Mucosa of gallbladder (tissue), 1 donor: ENCODE measurements at regions not wholly inside any gene's neighbourhood (a gene's known extent, or its start where the extent isn't known, plus 50 kb on each side); places are given as distances from the start of the nearest gene placed in this dataset.

Source experiments
- DNase-seq: peaks from one replicate; pipeline ENCODE4 v3.0.0-alpha.2; 2020; ENCODE audit warnings: low spot score
- donor health status: DM: no; HTN: no; CAD: no.

DNA sequence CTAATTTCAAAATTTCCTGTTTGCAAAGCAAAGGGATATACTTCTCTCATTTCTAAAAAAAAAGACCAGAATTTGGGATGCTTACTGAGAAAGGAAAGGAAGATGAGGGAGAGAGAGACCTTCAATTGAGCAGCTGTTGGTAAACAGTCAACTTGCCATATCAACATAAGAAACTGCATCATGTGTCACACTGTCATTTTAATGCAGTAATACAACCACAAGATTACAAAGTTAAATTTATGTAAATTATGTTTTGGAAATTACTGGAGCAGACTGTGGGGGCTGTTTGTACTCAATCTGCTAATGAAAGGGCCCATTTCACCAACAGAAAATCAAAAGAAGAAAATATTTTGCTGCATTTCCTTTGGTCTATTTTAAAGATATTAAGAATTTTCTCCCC lies 370.4 kb upstream of the TMPO start:
- no peak for DNase-seq

DNA sequence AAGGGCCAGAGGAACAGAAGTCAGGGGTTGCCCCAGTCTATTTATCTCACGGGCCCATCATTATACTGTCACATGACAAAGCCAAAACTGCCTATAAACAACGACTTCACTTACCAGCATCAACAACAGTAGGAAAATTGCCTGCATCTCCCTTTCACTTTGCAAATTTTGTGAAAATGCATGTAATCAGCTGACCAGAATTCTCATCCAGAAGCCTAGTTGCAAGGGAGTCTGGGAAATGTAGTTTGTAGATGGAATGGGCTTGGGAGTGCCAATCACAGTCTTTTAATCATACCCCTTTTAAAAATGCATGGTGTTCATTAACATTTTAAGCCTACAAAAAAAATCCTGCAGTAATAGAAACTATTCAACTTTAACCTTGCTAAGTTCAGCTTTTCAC lies 369.3 kb upstream of the TMPO start:
- DNase-seq: no peak

DNA sequence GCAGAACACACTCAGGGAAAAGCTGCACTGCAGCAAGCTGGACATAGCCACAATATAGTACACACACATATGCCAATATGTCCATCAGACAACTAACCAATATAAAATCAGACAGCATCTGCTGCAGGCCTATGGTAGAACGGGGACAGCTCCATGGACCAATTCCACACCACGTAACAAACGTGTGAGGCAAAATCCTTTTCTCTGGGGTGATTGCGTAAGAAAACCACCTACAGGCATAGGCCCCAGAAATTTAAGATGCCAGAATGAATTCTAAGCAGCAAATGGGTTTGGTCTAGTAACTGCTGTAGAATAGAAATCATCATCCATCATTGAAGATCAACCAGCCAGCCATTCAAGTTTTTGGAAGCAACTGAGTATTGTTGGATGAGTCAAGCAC lies 368.9 kb upstream of the TMPO start:
- DNase-seq: no peak

DNA sequence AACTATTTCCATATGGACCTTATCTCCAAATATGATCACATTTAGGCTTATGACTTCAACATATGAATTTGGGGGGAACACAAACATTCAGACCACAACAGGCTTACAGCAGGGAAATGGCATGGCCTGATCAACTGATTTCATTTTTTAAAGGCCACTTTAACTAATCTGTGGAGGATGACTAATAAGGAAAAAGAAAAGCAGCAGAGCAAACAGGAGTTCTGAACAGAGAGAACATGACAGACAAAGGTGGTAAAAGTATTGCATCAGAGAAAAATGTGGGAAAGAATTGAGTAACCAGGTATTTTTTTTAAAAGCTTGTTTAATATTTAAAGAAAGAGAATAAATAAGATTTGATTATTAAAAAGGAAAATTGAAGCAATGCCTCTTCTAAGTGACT lies 366.1 kb upstream of the TMPO start:
- no peak for DNase-seq

DNA sequence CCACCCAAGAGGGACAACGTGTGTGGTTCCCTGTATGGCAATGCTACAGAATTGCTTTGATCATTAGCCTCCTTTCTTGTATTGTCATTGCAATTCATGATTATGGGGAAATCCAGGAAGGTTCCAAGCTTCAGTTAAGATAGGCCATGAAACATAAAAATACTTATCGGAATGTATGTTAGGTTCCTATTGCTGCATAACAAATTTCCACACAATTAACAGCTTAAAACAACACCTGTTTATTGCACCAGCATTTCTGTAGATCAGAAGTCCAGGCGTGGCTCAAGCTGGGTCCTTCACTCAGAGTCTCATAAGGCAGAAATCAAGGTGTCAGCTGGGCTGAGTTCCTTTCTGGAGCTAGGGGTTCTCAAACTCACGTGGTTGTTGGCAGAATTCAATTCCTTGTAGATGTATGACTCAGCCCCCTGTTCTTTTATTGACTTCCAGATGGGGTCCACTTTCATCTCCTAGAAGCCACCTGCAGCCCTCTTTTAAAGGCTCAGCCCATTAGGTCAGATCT lies 365.6 kb upstream of the TMPO start:
- no peak for DNase-seq

DNA sequence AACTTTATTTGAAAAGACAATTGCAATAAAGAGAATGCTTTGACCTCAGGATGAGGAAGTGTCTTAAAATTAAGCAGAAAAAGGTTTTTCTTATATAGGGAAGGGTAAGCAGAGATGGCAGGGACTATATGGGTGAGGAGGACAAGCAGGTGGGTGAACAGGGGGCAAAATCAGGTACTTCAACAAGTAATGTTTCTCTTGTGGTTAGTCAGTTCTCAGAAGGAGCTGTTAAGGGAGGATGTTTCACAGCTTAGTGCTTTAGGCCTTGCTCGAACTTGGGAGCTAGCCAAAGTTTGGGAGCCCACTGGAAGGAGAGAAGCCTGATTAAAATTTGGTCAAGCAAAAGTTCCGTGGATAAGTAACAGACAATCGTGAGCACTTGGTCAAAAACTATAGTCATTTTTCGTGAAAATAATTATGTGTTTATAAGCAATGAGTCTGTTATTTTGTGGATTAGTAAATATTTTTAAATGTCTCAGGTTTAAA lies 364.2 kb upstream of the TMPO start:
- no peak for DNase-seq

DNA sequence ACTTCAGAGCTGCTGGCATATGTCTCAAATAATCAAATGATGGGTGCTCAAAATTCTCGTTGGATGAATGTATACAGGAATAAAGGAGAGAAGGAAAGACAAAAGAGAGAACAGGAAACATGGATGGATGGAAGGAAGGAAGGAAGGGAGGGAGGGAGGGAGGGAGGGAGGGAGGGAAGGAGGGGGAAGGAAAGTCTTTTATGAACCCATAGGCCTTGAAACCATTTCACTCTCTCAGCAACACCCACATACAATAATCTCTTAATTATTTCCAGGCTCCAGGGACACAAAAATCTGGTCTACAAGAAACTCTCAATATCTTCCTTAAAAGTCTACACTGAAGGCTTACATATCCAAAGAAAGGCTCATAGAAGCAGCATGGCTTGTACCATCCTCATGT lies 363.4 kb upstream of the TMPO start:
- DNase-seq: no peak

DNA sequence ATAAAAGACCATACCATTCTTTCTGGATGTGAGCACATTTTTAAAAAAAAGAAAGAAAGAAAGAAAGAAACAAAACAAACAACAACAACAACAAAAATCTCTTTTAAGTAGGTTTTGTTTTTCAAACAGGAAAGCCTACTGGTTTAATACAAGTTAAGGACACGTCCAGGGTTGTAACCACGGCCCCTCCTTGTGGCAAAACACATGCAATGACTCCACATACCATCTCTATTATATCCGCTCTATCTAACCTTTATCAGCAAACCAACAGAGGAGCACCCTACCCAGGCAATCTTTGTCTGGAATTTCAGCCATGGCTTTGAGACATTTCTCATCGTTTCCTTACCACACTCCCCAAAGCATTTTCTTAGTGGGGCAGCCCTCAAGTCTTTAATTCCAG lies 360.5 kb upstream of the TMPO start:
- no peak for DNase-seq

DNA sequence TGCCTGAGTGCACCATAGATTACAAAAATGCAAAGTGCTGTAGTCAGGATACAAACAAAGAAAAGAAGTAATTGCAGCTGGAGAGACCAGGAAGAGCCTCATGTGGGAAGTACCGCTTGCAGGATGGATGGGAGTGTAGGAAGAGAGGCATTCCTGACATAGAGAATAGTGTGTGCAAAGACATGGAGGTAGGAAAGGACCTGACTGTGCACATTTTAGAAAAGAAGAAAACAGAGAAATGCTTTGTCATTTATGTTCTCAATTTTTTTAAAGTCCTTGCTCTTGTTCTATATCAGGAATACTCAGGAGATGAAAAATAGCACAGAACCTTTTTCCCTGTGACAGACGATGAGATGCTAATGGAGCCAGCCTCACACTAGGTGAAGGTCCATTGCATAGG lies 358.7 kb upstream of the TMPO start:
- no peak for DNase-seq

DNA sequence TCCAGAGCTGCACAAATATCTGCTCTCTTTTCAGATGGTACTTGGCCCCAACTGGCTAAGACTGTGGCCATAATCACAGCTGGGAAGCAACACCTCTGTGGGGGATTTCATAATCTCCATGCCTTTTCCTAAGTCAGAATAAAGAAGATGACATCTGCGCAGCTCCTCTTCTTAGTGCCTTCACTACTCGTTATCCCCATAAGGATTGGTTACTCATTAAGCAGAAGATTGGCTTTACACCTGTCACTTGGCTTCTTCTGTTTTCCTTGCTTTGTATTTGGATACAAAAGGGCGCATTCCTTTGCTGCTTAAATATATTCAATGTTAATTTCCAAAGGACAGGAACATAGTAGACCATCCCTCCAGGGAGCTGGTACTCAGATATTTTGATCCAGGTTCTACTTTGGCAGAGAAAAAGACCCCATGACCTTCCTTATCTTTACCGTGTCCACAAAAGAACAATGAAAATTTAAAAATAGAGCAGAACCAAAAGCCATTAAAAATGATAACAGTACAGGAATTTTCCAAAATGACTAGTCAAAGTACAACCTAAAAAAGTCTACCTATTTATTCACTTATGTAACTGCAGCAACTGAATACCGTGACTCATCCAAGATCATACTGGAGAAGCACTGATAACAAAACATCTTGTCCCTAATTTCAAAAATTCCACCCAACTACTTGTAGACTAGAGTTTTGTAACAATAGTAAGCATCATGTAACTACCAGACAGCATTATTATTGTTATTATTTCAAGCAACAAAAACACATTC lies 352.3 kb upstream of the TMPO start:
- no peak for DNase-seq

DNA sequence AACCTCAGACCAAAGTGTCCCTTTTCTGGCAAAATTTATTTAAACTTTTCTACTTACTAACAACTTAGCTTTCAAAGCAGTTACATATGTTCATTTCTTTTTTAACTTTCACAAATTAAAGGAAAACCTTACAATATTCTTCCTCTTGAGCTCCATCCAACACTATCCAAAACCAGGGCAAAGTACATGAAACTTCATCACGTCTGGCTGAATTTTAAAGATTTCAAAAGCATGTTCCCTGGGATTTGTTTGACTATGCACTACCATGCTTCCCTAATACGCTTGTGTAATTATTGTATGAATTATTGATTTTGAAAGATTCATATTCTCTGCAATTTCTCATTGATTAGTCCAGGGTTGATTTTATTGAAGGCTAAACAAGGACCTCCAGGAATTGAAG lies 343.1 kb upstream of the TMPO start:
- DNase-seq: no peak

DNA sequence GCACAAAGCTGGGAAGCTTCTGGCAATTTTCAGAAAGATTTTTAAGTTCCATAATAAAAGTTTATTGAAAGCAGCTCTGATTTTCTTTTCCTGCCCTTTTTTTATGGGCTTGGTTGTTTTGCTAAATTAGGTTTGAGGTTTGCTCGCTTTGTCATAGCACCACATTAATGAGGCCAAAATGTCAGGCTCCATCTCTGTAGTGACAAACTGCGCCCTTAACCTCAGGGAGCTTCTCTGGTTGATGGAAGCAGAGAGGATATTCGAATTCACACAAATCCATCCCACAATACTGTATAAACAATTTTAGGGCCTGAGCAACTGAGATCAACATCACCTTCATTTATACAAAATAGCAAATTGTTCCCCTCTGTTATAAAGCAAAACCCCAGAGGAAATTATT lies 342.6 kb upstream of the TMPO start:
- DNase-seq: no peak

DNA sequence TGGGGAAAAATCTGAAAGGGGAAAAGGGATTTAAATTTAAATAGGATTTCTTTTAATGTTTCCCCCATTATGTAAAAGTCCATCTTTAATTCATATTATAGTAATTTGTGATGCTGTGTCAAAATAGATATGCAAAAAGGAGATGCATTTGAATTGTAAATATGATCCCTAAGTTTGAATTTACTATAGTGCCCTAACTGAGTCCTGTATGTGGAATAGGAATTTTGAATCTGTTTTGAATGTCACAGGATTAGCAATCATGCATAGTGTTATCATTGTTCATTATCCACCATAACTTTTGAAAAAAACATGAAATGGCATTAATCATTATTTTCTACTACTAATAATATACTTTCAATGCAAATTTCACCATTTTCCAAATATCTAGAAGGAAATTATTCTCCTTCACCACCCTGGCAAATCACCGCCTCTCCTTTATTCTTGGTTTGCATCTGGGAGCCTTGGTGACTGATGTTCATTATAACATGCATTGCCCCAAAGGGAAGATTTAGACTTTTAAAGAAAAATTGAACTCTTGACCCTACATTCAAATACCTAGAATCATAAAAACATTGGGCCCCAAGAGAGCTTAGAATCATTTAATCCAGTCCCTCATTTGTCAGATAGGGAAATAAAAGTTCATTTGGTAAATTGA lies 341.5 kb upstream of the TMPO start:
- no peak for DNase-seq

DNA sequence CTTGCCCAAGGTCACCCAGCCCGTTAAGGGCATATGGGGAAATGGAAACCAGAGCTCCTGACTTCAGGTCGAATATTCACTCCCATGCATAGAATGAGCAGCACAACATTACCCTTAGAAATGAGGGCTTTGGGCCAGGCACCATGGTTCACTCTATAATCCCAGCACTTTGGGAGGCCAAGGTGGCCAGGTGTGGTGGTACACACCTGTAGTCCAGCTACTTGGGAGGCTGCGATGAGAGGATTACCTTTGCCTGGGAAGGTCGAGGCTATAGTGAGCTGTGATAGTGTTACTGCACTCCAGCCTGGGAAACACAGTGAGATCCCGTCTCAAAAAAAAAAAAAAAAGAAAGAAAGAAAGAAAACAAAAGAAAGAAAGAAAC lies 341.0 kb upstream of the TMPO start:
- no peak for DNase-seq

DNA sequence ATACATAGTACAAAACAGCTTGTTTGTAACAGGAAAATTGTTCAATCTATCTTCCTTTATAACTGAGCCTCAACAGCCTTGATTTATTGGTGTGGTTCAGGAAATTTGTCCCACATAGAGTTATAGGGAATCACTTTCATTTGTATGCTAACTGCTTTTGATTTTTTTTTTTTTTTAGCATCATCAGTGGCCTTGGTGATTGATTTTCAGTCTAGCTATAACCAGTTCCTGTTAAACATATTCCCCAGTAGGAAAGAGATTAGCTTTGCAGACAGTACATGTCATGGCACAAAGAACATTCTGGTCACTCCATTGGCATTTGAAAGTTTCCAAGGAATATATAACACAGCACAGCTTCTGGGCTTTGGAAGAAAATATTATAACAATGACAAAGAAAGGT lies 337.3 kb upstream of the TMPO start:
- DNase-seq: no peak

DNA sequence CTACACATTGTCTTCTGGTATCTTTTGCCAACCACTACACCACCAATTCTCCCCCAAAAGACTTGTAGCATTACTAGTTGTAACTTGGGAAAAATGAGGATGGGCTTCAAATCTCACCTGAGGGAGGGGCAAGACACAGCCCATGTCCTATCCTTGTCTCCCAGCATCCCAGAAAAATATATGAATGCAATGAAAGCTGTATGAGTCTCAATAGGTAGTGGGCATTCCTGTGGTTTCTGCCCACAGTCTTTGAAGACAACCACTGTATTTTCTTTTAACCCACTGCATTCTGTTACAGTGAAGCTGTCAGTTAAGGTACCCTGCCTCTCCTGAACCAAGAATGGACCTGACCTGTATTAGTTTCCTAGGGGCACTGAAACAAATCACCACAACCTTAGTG lies 336.2 kb upstream of the TMPO start:
- no peak for DNase-seq

DNA sequence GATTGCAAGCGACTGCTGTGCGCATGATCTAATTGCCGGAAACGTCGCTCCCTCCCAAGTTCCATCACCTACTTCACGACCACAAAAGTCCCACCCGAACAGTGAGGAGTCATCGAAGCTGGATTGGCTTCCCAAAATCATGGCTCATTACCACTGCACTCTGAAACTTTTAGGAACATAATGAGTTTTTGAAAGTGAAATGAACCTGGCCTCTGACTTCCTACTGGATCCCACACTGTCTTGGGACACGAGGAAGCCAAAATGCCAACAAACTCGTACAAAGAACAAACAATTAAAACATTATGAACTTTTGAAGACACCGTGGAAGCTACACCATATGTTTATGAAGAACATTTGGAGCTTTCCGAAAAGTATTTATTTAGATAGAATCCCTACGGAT lies 334.8 kb upstream of the TMPO start:
- no peak for DNase-seq

DNA sequence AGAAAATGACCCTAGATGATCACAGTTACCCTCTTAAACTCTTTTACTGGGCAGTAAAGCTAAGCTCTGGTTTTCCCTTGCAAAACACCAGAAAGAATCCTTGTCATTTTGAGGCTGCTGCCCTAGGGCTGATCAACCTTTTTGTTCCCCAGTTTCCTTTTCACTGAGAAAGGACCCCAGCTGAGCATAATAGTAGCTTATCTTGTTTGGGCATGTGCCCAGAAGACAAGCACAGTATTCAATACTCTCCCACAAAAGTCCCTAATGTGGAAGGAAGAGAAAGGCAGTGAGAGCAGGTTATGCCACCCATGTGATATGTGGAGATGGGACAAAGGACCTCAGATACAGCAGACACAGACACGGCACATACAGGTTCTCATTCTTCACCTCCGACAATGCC lies 332.6 kb upstream of the TMPO start:
- no peak for DNase-seq

DNA sequence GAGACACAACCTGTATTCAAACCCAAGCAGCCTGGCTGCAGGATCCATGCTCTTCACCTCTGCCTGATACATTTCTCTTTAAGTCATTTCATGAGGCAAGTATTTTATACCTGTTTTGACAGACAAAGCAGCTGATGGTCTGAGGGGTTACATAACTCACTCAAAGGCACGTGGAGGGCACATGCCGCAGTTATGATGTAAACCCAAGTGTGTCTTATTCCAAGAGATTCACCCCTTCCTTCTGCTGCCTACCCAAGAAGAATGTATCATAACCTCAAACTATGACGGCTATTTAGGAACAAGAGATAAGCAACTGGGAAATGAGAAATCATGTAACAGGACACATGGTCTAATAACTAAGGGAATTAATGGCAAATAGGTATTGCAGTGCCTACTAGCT lies 329.8 kb upstream of the TMPO start:
- DNase-seq: no peak

DNA sequence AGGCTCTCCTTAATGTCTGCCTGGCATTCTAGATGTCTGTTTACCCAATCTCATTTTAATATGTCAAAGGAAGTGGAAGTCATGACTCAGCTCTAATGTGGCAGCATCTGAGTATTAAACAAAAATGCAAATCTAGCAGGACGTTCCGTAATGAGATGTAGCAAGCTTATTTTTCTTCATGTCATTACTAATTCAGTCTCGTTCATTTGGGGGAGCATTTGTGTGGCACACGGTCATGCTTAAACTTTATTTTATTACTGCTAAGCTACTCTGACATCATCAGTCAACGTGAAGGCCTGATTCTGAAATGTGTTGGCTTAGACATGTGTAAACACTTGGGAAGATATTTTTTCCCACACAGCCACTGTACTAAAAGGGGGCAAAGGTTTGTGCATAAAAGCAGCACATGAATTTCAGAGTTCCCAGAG lies 326.7 kb upstream of the TMPO start:
- DNase-seq: no peak

DNA sequence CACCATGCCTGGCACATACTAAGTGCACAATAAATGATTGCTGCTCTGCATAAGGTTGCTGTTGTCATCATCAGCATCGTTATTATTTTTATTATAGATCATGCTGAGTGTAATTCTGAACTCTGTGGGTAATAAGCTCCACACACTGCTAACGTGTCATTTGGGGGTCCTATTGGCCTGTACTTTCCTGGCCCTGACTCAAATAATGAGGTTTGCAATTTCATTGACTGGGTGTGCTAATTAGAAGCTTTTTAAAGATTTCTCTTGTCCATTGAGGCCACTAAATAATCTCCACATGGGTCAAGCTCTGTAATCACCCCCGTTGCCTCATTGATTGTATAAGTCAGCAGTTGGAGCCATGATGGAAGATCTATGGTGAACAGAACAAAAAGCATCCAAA lies 320.8 kb upstream of the TMPO start:
- DNase-seq: no peak

DNA sequence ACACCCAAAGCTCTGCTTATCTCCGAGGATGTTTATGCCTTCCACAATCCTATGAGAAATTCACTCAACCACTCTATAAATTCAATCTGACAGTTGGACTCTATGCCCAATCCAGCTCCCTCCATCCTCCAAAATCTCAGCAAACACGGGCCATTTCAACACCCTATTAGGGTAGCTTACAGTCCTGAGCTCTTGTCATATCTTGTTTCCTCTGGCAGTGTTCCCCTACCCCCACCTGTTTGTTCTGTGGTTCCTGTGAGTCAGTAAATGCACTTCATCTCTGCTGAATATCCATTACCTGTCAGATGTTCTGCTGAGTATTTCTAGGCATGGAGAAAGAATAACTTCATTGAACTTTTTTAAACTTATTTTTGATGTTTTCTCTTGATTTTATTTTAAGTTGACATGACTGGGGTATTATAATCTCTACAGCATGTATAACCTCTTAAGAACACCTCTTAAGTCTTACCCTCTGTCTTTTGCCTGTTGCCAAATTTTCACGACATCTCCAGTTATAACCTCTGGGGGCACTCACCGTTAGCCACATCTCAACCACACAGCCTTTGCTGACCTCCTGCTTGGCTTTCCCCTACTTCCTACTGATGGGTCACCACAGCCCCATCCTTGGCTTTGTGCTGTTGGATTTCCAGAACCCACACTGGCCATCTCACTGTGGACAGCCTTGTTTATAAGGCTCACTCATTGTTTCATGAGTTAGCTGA lies 317.0 kb upstream of the TMPO start:
- no peak for DNase-seq

DNA sequence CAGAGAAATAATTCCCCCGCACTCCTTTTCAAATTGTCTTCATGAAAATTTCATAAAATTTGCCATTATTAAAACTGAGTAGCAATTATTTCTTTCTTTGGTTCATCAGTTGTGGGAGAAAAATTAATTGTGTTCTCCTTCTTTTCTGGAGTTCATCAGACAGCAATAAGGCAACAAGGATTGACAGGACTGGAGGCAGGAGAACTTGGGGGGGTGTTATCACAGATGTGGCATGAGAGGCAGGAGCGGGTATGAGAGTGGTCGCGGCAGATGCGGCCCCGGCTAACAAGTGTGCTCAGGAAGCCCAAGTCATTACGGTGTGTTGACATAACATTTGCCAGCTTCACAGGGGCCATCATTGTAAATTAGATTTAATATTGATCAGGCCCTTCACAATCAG lies 306.6 kb upstream of the TMPO start:
- no peak for DNase-seq
